Activated B cell treated with CpG ODN at 0.5 μM for 24 hours (primary cell): ENCODE measurements at regions not wholly inside any gene's neighbourhood (a gene's known extent, or its start where the extent isn't known, plus 50 kb on each side); places are given as distances from the start of the nearest gene placed in this dataset.
A peak's percentile ranks its signal among the peaks of the same experiment; 100 is the strongest.

ENCODE experiments used
- ATAC-seq: fragments of 200-7000 bp; cut with Tn5 transposase; one replicate; pipeline ENCODE4 v1.10.0; 2021; ENCODE audit warnings: low read depth, mild to moderate bottlenecking, moderate library complexity
- CTCF ChIA-PET: fragments of 350-600 bp; sonication (Branson Sonifier 250); formaldehyde crosslinking; loops from one replicate; lab custom pipeline; 2021; ENCODE audit warnings: antibody characterized with exemption; lab: Charles Lee
- POLR2A ChIA-PET: fragments of 350-600 bp; sonication (Branson Sonifier 250); formaldehyde crosslinking; loops from one replicate; lab custom pipeline; 2021; ENCODE audit warnings: antibody characterized with exemption; lab: Charles Lee
- DNase-seq: peaks from one replicate; pipeline ENCODE4 v3.0.0; 2022
- H3K27ac Mint-ChIP-seq: one replicate; pipeline ENCODE4 v1.8.0; 2020; ENCODE audit warnings: mixed read lengths
- H3K27me3 Mint-ChIP-seq: one replicate; pipeline ENCODE4 v1.8.0; 2021; ENCODE audit warnings: mixed read lengths
- H3K36me3 Mint-ChIP-seq: one replicate; pipeline ENCODE4 v1.8.0; 2021; ENCODE audit warnings: low read depth, mixed read lengths
- H3K4me1 Mint-ChIP-seq: one replicate; pipeline ENCODE4 v1.8.0; 2021; ENCODE audit warnings: mixed read lengths
- H3K4me3 Mint-ChIP-seq: one replicate; pipeline ENCODE4 v1.8.0; 2020; ENCODE audit warnings: mild to moderate bottlenecking, mixed read lengths
- H3K9me3 Mint-ChIP-seq: one replicate; pipeline ENCODE4 v1.8.0; 2020; ENCODE audit warnings: mixed read lengths
- intact Hi-C: fragments of 100-400 bp; cut with micrococcal nuclease; formaldehyde crosslinking; loops from one replicate; pipeline ENCODE4 v1.15.1; 2024
- TF ChIP-seq, protein P1 (sequence below): fragments of 200-600 bp; IDR thresholded peaks from one replicate; pipeline ENCODE4 v1.8.0; 2022; ENCODE audit warnings: antibody characterized with exemption, mild to moderate bottlenecking

- no peaks in the 10 kb centered on the region for H3K9me3 Mint-ChIP-seq
- H3K27ac Mint-ChIP-seq, result no peak overlapping the region
- TF ChIP-seq, protein P1, sequence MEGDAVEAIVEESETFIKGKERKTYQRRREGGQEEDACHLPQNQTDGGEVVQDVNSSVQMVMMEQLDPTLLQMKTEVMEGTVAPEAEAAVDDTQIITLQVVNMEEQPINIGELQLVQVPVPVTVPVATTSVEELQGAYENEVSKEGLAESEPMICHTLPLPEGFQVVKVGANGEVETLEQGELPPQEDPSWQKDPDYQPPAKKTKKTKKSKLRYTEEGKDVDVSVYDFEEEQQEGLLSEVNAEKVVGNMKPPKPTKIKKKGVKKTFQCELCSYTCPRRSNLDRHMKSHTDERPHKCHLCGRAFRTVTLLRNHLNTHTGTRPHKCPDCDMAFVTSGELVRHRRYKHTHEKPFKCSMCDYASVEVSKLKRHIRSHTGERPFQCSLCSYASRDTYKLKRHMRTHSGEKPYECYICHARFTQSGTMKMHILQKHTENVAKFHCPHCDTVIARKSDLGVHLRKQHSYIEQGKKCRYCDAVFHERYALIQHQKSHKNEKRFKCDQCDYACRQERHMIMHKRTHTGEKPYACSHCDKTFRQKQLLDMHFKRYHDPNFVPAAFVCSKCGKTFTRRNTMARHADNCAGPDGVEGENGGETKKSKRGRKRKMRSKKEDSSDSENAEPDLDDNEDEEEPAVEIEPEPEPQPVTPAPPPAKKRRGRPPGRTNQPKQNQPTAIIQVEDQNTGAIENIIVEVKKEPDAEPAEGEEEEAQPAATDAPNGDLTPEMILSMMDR, result no peak
- peaks cover 29% of the 10 kb centered on the region for H3K4me1 Mint-ChIP-seq
- DNase-seq (no peak), ATAC-seq (no peak)
- H3K4me3 Mint-ChIP-seq, result no peak overlapping the region
- intact Hi-C loops, result loop anchor here (5.0 kb wide), 2 partner anchors 45 to 165 kb away; no protein-coding TSS in a partner anchor
- POLR2A ChIA-PET, result interaction anchor here (1.9 to 2.0 kb wide), 2 partner anchors 109 to 126 kb away, joined by 7 to 14 read pairs; no protein-coding TSS in a partner anchor
- CTCF ChIA-PET, result no interaction called here
- no peaks in the 10 kb centered on the region for H3K27me3 Mint-ChIP-seq
- H3K36me3 Mint-ChIP-seq, result peaks cover 2% of the 10 kb centered on the region
Measured at GRCh38 chr7:131232768-131233167, 94.9 kb upstream of the MKLN1 start.

DNA sequence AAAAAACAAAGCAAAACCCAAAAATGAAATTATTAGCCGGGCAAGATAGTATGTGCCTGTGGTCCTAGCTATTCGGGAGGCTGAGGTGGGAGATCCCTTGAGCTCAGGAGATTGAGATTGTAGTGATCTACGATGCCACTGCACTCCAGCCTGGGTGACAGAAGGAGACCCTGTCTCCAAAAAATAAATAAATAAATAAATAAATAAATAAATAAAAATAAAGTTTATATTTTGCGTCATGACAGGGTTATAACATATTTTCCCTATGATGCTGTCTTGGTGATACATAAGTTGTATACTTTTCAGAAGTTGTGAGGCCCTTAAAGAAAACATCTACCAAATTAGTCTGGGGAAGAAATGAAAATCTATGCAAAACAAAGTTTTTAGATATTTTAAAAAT is 94.5 kb upstream of the MKLN1 start:
- peaks cover 29% of the 10 kb centered on the region for H3K4me1 Mint-ChIP-seq

GRCh38 chr7:131234719-131235488 is 92.8 kb upstream of the MKLN1 start:
- peak overlapping the region; percentile 81 for H3K27ac Mint-ChIP-seq
- ChIA-PET POLR2A (interaction anchor here (0.5 to 1.5 kb wide), 2 partner anchors 18 to 125 kb away, joined by 3 to 5 read pairs; no protein-coding TSS in a partner anchor), CTCF (no interaction called here)
- peaks cover 29% of the 10 kb centered on the region for H3K4me1 Mint-ChIP-seq
- DNase-seq (no peak), ATAC-seq (no peak)
- no peak overlapping the region for H3K4me3 Mint-ChIP-seq
- intact Hi-C loops, result loop anchor here (1.0 to 5.0 kb wide), 3 partner anchors 48 to 168 kb away; no protein-coding TSS in a partner anchor
- H3K27me3 Mint-ChIP-seq, result no peaks in the 10 kb centered on the region
- TF ChIP-seq, protein P1, result no peak
- no peaks in the 10 kb centered on the region for H3K9me3 Mint-ChIP-seq
- peaks cover 2% of the 10 kb centered on the region for H3K36me3 Mint-ChIP-seq

More for the DNA sequence above, 94.5 kb upstream of the MKLN1 start:
- Mint-ChIP-seq H3K36me3 (peaks cover 2% of the 10 kb centered on the region), H3K4me3 (no peak overlapping the region), H3K9me3 (no peaks in the 10 kb centered on the region), H3K27ac (no peak overlapping the region), H3K27me3 (no peaks in the 10 kb centered on the region)
- ATAC-seq (no peak), DNase-seq (no peak)
- POLR2A ChIA-PET, result interaction anchor here (2.0 kb wide), 1 partner anchor 109 kb away, joined by 7 read pairs; no protein-coding TSS in a partner anchor
- CTCF ChIA-PET, result no interaction called here
- TF ChIP-seq, protein P1, result no peak
- intact Hi-C loops, result loop anchor here (5.0 kb wide), 2 partner anchors 46 to 166 kb away; no protein-coding TSS in a partner anchor

DNA sequence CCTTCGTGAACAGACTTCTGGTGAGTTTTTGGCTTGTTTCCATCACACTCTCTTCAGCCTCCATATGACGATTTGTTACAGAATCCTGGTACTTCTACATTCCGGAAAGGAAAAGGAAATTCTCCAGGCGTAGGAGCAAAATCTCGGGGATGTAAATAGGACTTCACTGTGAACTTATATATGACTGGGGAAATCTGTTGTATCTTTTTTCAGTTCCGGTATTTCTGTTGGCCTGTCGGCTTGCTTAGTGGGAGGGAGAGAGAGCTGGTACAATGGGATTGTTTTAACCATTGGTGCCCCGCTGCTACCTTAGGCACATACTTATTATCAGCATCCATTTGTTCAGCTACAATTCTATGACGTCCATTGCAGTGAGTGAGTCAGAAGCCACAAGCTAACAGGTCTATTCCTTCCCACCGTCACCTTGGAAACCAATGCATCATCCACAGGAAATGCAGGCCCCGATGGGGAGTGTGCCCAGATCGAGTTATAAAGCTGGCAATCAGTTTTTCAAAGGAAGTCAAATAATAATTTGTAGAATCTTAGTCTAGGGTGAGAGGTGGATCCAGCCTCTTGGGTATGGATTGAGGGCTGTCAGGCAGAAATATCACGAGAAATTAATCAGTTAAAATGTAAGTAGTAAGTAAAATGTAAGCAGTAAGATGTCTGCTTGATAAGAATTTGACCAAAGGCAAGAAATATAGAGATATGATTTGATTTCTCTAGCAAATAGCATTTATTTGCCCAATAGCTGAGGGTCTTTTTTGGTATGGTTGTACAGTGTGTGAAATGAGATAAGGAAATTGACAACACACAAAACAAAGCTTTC is 92.0 kb upstream of the MKLN1 start:
- ATAC-seq, result peak; percentile 55
- Mint-ChIP-seq H3K4me3 (no peak overlapping the region), H3K27me3 (no peaks in the 10 kb centered on the region), H3K4me1 (peaks cover 25% of the 10 kb centered on the region), H3K9me3 (no peaks in the 10 kb centered on the region), H3K27ac (peak overlapping the region; percentile 81), H3K36me3 (peaks cover 2% of the 10 kb centered on the region)
- CTCF ChIA-PET, result no interaction called here
- DNase-seq, result no peak
- TF ChIP-seq, protein P1, result no peak
- intact Hi-C loops, result loop anchor here (1.0 kb wide), 1 partner anchor 124 kb away; no protein-coding TSS in a partner anchor
- POLR2A ChIA-PET, result interaction anchor here (0.8 to 1.5 kb wide), 4 partner anchors 112 to 128 kb away, joined by 3 to 7 read pairs (median 4); no protein-coding TSS in a partner anchor
